NCI-H2081 (cell line): ENCODE measurements at regions not wholly inside any gene's neighbourhood (a gene's known extent, or its start where the extent isn't known, plus 50 kb on each side); places are given as distances from the start of the nearest gene placed in this dataset.
"Not testable (repeated sequence)": the region's sequence is repeated elsewhere in the genome, so short reads cannot be mapped to it uniquely, and the experiment has no call there.

Source experiments
- DNase-seq, 2 experiments: peaks; one replicate each; lab custom pipeline; 2025; lab: John Stamatoyannopoulos, UW

DNA sequence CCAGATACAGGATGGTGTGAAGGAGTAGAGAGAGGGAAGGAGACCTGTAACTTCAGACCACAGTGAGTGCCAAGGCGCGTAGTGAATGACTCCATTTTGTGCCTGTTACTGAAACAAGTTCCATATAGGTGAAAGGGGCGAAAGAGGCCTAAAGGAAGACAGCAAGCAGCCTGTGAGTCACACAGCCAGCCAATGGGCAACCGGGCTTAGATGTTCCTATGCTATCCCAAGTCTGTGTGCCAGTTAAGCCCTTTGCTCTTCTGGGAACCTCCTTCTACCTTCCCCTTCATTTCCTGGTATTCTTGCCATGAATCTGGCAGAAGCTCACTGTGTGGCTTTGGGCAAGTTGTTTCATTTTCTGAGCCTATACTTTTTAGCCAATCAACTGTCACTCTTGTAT is 161.8 kb upstream of the LDB2 start:
- no peak for DNase-seq

DNA sequence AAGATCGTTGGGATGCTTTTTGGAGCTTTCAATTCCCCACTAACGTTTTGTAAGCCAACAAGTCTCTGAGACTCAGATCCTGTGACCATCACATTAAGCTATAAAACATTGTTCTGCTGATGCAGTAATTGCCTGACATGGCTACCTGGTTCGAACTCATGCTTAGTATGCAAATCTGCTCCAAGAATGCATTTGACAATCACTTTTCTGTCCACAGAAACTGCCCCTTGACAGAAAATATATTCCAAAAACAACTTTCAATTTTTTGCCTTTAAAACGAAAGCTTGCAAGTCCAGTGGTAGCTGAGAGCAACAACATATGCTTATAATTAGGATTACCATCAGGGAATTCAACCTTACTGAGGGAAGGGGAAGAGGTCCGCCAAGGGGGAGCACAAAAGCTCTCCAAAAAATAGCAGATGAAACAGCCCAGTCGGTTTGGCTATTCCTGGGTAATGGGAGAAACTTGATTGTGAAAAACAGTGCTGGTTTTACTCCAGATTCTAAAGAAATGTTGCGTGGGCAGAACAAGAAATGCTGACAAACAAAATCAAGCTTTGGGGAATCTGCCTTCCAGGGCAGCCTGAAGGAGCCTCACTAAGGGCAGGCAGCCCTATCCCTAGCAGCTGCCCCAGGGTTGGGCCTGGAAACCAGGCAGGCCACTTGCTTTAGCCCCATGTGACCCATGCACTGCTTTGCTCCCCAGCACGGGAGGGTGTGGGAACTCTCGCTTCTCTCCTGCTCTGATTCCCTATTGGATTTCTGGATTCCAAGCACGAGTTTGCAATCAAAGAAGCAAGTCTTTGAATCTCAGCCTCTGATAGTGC is 160.7 kb upstream of the LDB2 start:
- no peak for DNase-seq

DNA sequence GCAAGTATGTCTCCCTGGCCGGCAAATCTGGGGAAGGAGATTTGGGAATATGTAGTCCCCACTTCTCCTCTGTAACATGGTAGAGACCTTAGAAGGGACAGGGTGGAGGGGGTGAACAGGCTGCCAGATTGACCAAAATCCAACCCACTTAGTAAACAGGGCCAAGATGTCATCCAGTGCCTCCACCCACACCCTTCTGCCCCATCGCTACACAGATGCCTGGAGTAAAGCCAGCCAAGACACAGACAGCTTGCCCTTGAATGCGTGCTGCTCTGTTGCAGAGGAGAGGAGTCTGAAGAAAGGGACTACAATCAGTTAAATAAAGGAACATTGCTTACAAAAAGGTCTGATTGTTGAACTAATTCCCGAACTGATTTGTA is 160.1 kb upstream of the LDB2 start:
- DNase-seq = no peak

DNA sequence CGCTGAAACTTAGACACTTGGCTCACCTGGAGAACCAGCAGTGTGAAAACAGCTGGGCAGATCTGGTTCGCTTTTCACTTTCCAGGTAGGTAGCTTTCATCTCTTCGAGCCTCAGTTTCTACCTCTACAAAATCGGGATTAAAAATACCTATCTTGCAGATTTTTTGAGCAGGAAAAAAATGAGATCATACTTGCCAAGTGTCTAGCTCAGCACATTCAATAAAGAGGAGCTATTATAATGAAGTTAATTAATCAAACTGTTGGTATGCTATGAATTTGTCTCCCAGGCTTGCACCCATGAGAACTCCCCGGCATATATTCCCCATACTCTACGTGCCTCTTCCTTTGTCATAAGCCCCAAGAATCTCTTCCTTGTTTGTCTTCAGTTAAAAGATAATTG is 158.6 kb upstream of the LDB2 start:
- no peak for DNase-seq

DNA sequence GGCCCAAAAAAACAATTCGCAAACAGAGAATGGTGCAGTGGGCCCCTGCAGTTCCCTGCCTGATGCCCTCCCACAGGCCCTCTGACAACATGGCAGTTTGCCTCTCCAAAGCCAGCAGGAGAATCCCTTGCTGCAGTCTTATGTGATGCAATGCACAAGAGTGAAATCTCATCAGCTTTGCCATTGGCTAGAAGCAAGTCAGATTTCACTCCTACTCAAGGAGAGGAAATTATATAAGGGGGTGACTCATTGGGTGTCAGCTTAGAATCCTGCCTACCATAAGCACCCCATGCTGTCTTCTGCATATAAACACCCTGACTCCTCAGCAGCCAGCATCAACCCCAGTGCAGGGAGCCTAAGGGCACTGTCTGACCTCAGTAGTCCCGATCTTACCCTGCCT is 157.3 kb upstream of the LDB2 start:
- no peak for DNase-seq

DNA sequence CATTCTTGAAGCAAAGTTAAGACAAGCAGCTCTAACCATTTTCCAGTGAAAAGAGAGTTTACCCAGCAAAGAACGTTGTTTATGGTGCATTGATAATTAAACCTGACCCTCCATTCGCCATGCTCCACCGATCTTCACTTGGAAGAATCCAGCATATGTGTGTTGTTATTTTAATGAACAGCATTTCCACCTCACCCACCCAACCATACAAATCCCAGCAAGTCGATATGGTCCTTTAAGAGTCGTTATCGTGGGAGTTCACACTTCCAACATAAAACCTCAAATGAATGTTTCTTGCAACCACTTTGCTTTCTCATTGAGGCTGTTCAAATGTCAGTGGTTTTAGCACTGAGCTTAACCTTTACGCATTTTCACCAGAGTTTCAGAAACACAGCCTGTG is 147.4 kb upstream of the LDB2 start:
- DNase-seq = no peak

DNA sequence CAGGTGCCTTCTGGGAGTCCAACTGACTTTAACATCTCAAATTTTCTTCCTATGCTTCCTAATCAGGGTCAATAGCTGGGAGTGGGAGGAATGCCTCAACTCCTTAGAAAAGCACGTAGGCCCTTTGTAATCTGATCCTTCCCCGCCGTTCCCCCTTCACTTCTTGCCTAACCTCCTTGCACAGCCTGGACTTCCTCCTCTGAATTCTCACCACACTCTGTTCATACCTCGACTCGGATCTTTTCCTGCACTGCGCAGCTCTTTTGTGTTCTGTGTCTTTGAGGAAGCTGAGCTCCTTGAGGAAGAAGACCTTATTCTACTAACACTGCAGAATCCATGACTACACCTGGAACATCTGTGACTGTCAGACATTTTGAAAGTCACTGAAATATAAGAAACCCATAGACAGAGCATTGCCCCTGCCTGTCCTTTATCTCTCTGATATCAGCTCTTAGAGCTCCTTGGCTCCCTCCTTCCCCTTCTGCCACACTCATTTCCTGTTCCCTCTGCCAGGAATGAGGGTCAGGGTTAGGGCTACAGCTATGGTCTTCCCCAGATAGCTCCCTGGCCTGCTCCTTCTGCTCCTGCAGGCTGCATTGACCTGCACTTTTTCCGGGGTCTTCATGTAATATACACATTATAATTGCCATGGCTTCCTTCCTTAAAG is 140.2 kb upstream of the LDB2 start:
- DNase-seq = no peak

DNA sequence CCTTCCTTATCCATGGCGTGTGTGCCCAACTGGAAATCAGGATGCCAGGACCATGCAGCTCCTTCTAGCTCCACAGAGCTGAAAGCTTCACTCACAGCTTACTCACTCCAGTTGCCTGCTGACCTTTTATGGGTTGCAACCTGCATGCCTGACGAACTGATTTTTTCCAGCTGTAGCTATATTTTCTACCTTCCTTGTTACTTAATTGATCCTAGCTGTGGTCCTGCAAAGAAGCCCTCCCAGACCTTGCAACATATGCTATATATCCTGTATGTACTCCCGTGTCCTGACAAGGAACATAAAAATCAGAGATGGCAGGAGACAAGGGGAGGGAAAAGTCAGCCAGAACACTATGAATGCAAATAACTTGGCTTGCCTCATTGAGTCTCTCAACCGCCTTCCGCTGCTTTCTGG is 135.3 kb upstream of the LDB2 start:
- no peak for DNase-seq

DNA sequence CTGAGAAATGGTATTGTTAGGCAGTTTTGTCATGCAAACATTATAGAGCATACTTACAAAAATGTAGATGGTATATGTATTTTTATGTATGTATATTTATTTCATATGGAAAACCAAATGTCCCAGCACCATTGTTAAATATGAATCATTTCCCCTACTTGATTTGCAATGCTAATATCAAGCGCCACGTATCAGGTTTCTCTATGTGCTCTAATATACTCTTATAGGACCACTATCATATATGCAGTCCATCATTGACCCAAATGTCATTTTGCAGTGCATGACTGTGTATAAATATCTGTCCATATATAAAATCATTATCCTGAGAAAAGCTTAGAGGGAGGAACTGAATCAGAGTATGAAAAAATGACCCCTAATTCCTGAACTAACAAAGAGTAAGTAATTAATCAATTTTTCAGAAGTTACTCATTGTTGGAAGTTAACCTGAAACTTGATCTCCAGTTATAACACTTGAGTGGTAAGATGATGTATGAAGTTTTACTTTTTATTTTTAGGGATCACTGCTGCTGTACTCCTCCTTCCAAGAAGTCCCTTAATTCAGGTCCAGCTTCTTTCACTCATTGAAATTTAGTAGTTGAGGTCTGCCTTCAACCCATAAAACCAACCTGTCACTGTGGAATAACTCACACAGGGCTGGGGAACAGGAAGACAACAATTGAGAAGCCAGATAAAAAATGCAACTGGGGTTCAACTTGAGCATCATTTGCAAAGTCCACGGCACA is 134.8 kb upstream of the LDB2 start:
- DNase-seq = no peak

DNA sequence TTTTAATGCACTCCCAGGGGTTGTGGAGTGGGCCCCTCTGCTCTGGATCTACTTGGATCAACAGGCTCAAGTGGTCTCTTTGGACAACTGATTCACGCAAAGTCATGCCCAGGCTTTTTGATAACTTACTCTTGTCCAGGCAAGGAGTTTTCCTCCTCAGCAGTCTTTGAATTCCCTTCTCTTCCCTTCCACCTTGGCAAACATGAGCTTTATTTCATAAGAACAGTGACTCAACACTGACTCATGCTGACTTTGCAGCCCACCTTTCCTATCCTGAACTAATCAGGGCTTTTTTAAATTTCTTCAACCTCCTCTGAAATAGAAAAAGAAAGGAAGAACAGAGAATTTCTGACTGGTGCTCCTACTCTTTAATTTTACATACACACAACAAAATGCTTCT is 132.1 kb upstream of the LDB2 start:
- no peak for DNase-seq

DNA sequence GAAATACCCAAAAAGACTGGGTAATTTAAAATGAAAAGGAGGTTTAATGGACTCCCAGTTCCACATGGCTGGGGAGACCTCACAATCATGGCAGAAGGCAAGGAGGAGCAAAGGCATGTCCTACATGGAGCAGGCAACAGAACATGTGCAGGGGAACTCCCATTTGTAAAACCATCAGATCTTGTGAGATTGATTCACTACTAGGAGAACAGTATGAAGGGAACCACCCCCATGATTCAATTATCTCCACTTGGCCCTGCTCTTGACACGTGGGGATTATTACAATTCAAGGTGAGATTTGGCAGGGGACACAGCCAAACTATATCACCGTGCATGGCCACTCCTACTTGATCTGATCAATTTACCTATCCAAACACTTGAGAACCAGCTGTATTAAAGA is 131.5 kb upstream of the LDB2 start:
- no peak for DNase-seq

DNA sequence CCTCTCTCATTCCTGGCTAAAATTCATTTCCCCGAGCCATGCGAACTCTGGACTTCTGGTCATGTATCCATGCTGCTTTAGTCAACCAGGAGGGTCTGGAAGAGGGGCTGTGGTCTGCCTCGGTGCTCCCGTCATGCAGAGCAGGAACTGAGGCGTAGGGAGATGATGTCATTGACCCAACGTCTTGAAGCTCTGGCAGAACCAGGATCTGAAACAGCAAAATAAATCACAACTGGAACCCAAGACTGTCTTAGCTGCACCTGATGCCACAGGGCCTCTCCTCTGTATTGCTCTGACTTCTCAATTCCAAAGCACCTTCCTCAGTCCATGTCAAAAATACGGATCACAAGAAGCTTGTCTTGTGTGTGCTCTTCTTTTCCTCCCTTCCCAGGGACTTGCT is 131.0 kb upstream of the LDB2 start:
- DNase-seq = no peak

DNA sequence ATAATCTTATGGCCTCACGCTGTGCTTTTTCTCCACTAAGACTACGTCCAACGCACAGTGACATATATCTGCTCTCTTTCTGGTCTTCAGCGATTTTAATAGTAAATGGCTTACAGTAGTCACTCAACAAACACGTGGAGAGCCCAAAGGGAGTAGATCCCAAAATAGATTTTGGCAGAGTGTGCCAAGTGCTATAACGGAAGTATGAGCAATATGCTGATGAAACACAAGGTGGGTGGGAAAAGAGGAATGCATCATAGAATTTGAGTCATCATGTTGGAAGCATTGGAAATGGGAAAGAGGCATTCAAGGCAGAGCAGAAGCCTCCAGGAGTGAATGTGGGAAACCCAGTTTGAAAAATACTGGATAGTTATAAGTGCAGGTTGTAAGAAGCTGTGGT is 129.1 kb upstream of the LDB2 start:
- no peak for DNase-seq

DNA sequence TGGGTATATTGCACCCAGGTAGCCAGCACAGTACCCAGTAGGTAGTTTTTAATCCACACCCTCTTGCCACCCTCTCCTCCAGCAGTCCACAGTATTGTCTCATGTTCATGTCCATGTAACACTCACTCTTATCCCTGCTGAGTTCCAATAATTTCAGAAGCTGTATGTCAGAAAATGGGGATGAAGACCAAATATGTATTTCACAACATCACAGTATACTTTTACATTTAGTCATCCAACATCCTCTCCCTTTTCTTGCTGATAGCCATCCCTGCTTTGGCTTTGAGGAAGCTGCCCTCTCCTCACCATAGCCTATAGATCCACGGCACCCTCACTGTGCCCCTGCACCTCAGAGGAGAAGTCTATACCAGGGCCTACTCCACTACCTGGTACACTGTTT is 126.0 kb upstream of the LDB2 start:
- no peak for DNase-seq

DNA sequence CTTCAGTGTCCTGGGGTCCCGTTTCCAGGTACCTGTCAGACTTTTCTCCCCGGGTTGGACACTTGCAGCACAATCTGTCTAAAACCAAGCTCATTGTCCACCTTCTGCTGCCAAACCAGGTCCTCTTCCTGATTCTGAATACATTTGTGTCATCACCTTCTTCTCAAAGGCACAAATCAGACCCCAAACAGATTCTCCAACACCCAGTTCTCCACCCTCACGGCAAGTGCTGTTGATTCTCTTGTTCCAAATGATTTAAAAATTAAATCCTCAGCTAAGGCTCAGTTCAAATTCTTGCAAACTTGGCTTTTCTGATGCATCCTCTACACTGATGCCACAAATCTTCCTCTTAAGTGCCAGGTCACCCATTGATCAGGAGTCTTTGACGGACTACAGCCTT is 122.5 kb upstream of the LDB2 start:
- no peak for DNase-seq

DNA sequence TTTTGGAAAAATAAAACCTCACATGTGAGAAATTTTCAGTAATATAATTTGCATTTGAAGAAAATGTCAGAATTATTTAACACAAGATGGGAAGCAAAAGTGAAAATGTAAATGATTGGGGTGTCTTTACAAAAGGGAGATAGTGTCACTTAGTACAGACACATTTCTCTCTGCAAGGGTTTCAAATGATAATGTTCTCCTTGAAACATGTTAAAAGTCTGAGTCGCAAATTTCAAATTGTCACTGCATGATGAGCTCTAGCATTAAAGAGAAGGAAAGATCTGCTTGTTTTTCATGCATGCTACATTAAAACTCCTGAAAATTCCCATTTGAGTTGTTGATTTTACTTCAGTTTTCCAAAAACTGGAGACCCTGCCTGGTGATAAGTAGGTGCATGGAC is 122.0 kb upstream of the LDB2 start:
- DNase-seq = no peak

DNA sequence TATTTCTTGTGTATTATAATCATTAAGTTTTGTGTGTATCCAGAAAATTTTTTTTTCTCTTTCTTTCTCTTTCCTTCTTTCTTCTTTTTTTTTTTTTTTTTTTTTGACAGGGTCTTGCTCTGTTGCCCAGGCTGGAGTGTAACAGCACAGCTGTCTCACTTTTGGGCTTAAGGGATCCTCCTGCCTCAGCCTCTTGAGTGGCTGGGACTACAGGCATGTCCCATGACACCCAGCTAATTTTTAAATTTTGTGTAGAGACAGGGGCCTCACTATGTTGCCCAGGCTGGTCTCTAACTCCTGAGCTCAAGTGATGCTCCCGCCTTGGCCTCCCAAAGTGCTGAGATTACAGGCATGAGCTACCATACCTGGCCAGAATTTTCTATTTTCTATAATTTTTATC is 120.2 kb upstream of the LDB2 start:
- not testable (repeated sequence) for DNase-seq

DNA sequence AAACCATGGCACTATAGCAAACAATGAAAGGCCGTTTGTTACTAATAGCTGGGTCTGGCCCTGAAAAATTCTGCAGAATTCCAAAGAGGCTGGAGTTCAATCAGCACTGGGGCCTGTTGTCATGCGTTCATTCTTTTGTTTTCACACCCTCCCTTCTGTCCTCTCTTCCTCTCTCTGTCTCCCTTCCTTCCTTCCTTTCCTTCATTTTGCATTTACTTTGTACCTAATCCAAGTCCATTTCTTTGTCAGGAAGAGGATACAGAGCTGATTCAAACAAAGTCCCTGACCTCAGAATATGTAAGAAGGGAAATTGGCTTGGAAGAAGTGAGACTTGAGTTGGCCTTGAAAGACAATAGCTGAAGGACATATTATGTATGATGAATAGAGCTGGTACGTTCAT is 119.6 kb upstream of the LDB2 start:
- DNase-seq = no peak

DNA sequence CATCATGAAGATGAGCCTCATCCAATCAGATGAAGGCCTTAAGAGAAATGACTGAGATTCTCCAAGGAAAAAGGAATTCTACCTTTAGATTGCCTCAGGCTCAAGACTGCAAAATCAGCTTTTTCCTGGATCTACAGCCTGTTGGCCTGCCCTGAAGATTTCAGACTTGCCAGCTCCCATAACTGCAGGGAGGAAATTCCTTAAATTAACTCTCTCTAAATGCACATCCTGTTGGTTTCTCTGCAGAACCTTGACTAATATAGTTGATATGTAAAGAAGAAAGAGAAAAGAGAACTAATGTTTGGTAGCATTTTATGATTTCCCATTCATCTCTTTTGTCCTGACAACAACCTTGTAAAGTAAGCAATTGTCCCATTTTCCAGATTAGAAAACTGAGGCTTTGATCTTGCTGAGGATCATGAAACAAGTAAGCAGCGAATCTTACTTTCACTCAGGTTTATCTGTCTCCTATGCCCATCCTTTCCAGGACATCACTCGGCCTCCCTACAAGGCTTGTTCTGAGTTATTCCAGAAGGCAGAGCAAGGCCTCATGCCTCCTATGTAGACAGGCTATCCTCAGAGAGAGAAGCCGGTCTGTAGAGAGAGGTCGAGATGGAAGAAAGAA is 115.0 kb upstream of the LDB2 start:
- no peak for DNase-seq

DNA sequence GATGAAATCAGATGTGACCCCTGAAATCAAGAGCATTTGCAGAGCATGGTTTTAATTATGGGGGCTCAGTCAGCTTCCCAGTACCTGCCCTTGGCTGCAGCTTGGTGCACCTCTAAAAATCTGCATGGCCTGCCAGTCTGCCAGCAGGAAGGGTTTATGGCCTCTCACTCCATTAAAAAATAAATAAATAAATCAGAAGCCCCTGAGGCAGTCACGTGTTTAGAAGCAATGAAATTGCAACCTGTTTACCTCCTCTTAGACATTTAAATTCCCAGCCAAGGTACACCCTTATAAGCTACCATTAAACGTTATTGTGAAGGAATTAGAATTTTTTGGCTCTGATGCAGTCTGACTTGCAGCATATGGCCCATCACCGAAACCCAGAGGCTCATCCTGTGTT is 114.0 kb upstream of the LDB2 start:
- no peak for DNase-seq

DNA sequence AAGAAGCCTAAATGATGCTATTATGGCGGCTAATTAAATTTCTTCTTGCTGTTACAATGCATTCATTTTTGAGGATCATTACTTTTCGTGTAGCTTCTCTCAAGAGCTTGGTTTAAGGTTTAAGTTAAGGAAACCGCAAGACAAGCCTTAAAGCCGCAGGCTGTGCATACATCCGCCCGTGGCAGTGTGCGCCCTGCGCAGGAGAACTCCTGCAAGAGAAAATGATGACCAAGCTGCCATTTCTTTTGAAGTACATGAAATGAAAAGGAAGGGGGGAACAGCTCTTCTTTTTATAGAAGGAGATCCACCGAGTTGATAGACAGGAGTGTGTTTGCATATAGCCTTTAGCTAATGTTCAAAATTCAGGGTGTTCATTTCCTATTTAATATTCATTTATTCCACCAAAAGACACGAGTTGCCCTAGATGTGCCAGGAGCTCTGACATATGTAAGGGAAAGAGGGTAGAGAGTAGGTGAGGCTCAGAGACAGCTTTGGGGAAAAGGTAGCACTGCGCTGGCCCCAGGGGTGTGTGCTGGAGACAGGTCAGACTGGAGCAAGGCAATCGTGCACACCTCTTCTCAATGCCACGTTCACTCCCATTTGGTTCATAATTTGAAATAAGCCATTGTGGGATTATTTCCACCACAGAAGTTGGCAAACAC is 112.1 kb upstream of the LDB2 start:
- DNase-seq = no peak

DNA sequence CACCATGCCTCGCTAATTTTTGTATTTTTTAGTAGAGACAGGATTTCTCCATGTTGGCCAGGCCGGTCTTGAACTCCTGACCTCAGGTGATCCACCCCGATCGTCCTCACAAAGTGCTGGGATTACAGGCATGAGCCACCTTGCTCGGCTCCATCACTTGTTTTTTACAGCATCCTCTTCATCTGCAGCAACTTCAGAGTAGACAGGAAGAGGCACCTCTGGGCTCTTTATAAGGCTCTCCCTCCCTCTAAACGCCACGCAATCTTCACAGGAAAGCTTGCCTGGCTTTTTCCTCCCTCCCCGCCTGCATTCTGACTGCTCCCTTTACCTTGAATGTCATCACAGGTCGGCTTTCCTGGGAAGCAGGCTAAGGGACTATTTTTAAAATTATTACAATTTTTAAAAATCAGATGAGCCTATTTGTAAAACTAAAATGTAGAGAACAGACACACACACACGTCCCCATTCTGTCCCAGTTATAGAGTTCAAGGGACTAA is 111.5 kb upstream of the LDB2 start:
- no peak for DNase-seq
